RWPE1 (cell line): ENCODE measurements at regions not wholly inside any gene's neighbourhood (a gene's known extent, or its start where the extent isn't known, plus 50 kb on each side); places are given as distances from the start of the nearest gene placed in this dataset.
A peak's percentile ranks its signal among the peaks of the same experiment; 100 is the strongest.

Experiments
- CTCF ChIA-PET: fragments of 350-600 bp; sonication (Branson Sonifier 250); formaldehyde crosslinking; extraction: SDS; loops from one replicate; lab custom pipeline; 2021; lab: Yijun Ruan, JAX
- POLR2A ChIA-PET: fragments of 400-600 bp; formaldehyde crosslinking; extraction: SDS; loops from one replicate; lab custom pipeline; 2020; ENCODE audit warnings: antibody characterized with exemption; ENCODE audit not compliant: low non-redundant PET; lab: Yijun Ruan, JAX
- DNase-seq: peaks from one replicate; pipeline ENCODE4 v3.0.0; 2012; ENCODE audit warnings: low spot score
- H3K27ac ChIP-seq: fragments of 450-650 bp; 2 replicates; pipeline ENCODE4 v1.5.1; 2017
- CTCF ChIP-seq: fragments of 450-650 bp; conservative IDR thresholded peaks from 2 replicates; pipeline ENCODE4 v1.5.1; 2017; ENCODE audit warnings: low read depth, mild to moderate bottlenecking

GRCh38 chr2:120974950-120975349 is 239.3 kb downstream of the GLI2 start:
- ChIA-PET CTCF (no interaction called here), POLR2A (no interaction called here)
- no peak for DNase-seq
- H3K27ac ChIP-seq = no peak overlapping the region
- no peak for TF ChIP-seq CTCF

GRCh38 chr2:120976501-120977307 is 241.0 kb downstream of the GLI2 start:
- no peak overlapping the region for H3K27ac ChIP-seq
- no peak for DNase-seq
- CTCF ChIA-PET = interaction anchor here (0.6 to 0.8 kb wide), 2 partner anchors 16 to 293 kb away, joined by 3 read pairs; no protein-coding TSS in a partner anchor
- no peak for TF ChIP-seq CTCF
- POLR2A ChIA-PET = no interaction called here

DNA sequence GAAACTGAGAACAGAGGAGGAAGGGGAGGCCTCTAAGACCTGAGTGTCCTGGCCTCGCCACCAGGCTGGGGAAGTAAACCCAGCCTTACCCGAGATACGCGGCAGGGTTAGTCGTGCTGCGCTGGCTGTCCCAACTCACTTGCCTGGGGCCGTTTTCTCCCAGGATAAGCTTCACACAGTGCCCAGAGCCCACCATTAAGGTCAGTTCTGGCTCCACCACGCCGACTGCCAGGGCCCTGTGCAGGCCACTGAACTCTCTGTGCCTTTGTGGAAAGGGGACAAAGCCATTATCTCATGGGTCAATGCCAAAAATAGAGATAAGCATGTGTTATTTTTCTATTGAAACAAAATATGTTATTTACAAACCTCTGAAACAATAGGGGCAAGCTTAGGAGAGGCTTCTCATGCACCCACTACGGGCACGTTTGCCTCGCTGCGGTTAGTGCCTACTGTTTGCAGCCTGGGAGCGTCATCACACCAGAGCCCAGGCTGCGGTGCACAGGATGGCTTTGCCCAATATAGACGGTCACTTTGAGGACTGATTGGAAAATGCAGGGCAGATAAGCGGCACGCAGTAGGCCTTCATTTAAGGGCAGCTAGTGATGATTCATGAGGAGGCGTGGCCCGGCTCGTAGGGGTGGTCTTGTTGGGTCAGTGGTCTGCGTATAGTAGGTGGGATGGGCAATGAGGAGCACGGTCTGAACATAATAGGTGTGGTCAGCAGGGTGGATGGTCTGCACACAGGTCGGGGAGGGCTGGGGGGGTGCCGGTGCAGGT is 242.1 kb downstream of the GLI2 start:
- CTCF ChIA-PET = no interaction called here
- no peak overlapping the region for H3K27ac ChIP-seq
- POLR2A ChIA-PET = no interaction called here
- TF ChIP-seq CTCF = no peak
- no peak for DNase-seq

DNA sequence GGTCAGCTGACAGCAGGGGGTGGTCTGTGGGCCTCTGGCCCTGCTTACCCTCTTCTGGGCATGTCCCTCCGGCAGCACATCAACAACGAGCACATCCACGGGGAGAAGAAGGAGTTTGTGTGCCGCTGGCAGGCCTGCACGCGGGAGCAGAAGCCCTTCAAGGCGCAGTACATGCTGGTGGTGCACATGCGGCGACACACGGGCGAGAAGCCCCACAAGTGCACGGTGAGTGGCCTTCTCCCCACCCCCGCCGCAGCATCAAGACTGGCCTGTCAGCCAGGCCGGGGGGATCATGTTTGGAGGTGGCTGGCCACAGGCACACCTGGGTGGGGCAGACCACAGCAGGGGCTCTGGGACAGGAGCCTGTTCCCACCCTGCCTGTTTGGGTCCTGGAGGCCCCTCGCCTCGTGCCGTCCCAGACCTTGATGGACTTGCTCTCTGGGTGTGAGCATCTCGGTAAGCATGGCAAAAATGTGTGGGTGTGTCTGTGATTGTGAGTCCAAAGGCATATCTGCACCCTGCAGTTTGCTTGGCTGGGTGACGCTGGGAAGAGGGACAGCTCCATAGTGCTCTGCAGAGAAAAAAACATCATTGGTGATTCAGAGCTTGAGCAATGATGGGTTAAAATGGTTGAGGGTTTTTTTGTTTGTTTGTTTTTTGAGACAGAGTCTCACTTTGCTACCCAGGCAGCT is 242.8 kb downstream of the GLI2 start:
- peak; percentile 9 for DNase-seq
- peak overlapping the region; percentile 8; the same call in 1 of the 2 replicates for H3K27ac ChIP-seq
- ChIA-PET POLR2A (no interaction called here), CTCF (no interaction called here)
- TF ChIP-seq CTCF = no peak

- TF ChIP-seq CTCF = no peak
- POLR2A ChIA-PET = no interaction called here
- CTCF ChIA-PET = no interaction called here
- no peak for DNase-seq
- no peak overlapping the region for H3K27ac ChIP-seq
These were observed 243.7 kb downstream of the GLI2 start for GRCh38 chr2:120979398-120979797.

DNA sequence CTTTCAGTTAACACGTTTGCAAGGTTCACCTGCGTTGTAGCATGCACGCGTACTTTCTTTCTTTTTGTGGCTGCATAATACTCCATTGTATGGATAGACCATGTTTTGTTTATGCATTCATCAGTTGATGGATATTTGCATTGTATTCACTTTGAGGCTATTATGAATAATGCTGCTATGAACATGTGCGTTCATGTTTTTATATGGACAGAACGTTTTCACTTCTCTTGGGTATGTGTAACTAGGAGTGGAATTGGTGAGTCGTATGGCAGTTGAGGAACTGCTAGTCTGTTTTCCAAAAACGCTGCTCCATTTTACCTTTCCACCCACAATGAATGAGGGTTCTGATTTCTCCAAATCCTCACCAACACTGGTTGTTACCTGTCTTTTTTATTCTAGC is 244.3 kb downstream of the GLI2 start:
- no peak for DNase-seq
- TF ChIP-seq CTCF = no peak
- POLR2A ChIA-PET = no interaction called here
- H3K27ac ChIP-seq = no peak overlapping the region
- CTCF ChIA-PET = no interaction called here
